ENCODE measurements at regions not wholly inside any gene's neighbourhood (a gene's known extent, or its start where the extent isn't known, plus 50 kb on each side); places are given as distances from the start of the nearest gene placed in this dataset.
"Not testable (repeated sequence)": the region's sequence is repeated elsewhere in the genome, so short reads cannot be mapped to it uniquely, and the experiment has no call there.

DNA sequence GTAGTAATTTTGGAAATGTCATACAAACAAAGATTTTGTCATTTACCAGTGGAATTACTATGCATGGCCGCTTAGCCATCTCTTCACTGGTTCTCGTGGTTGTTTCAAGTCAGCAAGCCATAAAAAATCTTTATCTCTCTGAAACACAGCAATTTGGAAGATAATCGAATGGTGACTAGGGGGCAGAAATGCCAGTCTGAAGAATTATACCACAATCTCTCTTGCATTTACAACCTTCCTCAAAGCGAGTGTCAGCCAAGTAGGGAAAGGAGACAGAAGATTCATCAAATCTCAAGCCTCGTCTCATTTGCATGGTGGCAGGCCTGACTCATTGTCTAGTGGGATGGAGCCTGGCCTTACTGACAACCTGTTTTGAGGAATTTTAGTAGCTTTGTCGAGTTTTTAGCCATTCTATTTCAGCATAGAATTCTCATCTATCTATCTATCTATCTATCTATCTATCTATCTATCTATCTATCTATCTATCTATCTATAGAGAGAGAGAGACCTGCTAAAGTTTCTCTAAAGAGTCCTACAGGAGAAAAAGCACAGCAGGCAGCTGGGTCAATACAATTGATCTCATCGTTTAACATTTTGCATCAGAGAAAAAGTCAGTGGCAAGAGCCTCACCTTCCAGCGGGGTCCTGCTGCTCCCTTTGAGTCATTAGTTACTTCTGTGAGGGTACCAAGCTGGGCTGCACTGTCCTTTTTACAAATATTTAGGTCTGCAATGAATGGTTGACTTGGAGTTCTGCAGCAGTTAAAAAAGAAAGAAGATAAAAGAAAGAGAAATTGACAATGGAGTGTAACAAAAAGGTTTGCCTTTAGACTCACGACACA lies 572.8 kb downstream of the TFAP2A start:
- DNase-seq (ENCODE audit: low read depth in 4 of 4, low spot score in 1 of 4) = no peak

DNA sequence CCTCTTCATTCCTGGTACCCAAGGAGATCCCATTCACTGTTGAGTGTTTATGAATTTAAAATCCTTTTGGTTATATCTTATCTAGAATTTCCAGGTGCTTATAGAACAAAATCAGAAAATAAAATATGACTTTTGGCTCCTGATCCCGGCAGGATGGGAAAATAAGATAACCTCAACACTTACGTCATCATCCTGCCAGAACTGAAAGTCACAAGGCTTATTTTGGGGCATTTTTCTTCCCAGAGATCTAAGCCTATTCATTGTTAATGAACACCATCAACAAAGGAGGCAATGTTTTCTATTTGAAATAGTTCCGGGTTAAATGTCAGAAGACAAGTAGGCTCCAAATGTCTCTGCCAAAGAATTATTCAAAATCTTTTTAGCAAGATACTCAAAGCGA lies 580.6 kb downstream of the TFAP2A start:
- no peak for DNase-seq (ENCODE audit: low read depth in 4 of 4, low spot score in 1 of 4)

DNA sequence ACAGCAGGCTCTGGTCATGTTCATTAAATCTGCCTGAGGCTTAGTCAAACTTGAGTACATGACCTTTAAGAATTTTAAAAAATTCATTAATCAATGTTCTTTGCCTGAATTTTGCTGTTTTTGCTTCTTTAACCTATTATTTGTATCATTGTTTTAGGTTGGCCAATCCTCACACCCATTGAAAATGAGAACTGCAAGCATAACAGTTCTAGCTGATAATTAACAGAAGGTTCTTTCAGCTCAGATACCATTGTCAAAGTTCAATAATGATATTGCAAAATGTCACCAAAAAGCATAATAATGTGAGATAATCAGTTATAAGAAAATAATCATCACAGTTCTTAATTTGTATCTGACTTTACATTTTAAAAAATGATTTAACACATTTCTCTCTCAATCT lies 583.1 kb downstream of the TFAP2A start:
- no peak for DNase-seq (ENCODE audit: low read depth in 4 of 4, low spot score in 1 of 4)

DNA sequence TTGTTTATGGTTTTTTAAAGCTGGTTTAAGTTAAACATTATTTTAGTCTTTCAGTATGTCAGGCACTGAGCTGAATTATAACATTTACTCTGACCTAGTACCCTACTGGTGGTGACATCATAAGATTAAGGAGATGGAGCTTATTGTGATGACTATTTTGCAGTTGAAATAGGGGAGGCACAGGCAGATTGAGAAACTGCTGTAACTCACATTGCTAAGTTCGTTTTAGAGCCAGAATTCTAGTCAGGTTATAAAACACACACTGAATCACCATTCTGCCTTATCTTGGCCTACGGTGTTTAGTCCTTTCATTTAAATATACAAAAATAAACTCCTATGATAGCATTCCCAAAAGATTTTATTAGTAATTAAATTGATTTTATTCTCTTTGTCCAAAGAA lies 584.1 kb downstream of the TFAP2A start:
- no peak for DNase-seq (ENCODE audit: low read depth in 4 of 4, low spot score in 1 of 4)

DNA sequence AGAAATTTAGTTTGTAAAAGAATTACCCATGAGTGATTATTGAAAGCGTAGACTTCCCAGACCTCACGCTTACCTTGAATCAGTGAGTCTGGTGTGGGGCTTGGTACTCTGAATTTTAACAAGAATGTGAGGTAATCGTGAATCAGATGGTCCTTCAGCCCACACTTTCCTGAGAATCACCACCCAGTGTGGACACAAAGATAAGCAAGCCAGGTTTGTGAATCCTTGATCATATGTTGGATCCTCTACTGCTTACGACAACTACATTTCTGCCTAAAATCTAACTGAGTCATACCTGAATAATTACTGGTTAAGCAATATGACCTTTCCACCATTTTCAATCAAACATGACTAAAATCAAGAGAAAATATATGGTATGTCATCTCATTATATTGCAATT lies 589.3 kb downstream of the TFAP2A start:
- DNase-seq (ENCODE audit: low read depth in 4 of 4, low spot score in 1 of 4) = no peak

DNA sequence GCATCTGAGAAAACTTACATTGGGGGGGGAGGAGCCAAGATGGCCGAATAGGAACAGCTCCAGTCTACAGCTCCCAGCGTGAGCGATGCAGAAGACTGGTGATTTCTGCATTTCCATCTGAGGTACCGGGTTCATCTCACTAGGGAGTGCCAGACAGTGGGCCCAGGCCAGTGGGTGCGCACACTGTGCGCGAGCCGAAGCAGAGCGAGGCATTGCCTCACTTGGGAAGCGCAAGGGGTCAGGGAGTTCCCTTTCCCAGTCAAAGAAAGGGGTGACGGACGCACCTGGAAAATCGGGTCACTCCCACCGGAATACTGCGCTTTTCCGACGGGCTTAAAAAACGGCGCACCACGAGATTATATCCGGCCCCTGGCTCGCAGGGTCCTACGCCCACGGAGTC lies 604.1 kb downstream of the TFAP2A start:
- not testable (repeated sequence) for DNase-seq (ENCODE audit: low read depth in 4 of 4, low spot score in 1 of 4)

DNA sequence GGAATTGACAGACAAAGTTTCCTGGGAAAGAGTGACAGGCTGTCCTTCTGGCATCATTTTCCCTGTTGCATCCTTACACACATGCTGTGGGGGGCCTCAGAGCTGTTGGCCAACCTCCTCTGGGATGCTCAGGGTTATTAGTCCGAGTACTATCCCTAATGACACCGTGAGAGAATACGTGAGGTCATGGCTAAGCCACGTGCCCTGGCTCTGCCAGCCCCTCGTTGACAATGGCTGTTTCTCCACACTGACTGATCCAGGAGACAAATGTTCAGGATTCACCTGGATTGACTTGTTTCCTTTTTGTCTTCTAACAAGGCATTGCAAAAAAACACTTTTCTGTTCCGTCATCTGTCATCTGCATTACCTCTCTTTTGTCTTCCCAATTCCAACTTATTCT lies 604.6 kb downstream of the TFAP2A start:
- DNase-seq (ENCODE audit: low read depth in 4 of 4, low spot score in 1 of 4) = no peak

DNA sequence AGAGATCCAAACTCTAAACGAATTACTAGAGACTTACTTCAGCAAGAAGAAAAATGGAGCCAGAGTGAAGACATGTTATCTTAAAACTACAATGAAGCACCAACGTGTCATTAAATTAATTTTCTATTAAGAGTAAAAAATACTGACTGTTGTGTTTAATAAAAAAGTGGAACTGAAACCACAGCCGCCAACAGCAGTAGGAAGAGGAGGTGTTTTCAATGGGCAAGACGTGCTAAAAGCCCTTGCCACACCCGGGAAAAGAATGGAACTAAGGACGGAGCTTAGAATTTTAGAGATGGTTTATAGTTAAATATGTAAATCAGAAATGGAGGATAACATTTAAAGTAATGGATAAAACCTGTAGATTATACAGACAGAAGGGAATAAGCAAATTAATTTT lies 608.7 kb downstream of the TFAP2A start:
- DNase-seq (ENCODE audit: low read depth in 4 of 4, low spot score in 1 of 4) = no peak

DNA sequence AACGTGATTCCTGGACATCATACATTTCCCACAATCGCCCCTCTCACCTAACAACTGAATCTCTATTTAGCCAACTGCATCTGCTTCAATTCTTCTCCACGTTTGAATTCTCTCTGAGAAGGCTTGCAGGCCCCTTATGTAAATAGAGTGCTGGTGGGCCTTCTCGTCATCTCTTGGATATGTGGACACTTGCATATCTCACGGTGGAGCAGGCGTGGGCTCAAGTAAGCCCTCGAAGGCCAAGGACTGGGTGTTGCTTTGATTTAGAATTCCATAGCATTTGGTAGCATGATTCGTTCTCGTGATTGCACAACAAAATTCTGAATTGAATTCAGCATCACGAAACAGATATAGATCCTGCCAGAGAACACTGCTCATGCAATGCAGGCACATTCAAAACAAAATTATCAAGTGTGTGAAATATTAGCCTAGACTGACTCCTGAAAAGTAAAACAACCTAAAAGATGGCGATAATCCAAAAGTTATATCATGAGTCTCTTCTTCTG lies 613.6 kb downstream of the TFAP2A start:
- DNase-seq (ENCODE audit: low read depth in 4 of 4, low spot score in 1 of 4) = no peak

DNA sequence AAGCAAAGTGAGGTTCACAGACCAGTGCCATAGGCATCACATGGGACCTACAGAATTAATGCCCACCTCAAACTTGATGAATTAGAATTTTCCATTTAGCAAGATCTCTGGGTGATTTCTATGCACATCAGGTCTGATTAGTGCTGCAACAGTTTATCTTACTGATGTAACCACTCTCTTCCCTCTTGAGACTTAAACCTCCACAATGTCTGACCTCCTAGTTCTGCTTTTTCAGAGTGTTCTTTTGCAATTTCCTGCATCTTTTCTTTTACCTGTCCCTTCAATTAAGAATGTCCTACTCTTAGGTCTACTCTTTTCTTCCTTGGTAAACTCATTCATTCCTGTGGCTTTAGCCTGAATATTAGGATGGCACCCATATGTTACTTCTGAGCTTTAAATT lies 615.3 kb downstream of the TFAP2A start:
- DNase-seq (ENCODE audit: low read depth in 4 of 4, low spot score in 1 of 4) = no peak

DNA sequence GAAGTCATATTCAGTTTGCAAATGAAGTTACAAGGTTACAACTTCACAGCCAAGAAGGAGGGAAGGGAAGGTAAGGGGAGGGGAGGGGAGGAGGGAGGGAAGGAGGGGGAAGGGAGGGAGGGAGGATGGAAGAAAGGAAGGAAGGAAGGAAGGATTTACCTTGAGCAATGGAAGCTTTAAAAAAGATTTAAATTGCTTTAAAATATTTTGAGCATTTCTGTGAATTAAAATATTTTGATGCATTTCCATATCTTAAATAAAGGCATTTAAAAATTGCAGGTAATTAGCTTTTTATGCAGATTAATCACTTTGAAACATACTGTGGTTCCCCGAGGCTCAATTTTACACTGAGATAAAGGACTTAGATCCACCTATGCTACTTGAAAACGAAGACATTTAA lies 618.0 kb downstream of the TFAP2A start:
- DNase-seq (ENCODE audit: low read depth in 4 of 4, low spot score in 1 of 4) = no peak

DNA sequence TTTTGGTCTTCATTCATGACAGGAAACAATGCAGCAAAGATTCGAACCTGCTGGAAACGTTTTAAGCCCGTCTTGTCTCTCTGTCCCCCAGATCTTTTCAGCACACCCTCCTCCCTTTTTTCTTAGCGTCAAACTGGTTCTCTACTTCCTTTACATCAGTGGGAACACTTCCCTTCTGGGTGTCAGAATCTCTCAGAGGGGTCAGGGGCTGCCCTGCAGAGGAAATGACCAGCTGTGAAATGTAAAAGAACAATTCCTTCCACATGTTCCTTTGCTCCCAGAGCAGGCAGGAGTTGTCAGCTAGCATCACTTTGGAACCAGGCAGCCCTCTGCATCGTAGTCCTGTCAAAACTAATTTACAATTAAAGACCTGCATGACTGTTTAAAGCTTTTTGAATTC lies 619.0 kb downstream of the TFAP2A start:
- DNase-seq (ENCODE audit: low read depth in 4 of 4, low spot score in 1 of 4) = no peak

DNA sequence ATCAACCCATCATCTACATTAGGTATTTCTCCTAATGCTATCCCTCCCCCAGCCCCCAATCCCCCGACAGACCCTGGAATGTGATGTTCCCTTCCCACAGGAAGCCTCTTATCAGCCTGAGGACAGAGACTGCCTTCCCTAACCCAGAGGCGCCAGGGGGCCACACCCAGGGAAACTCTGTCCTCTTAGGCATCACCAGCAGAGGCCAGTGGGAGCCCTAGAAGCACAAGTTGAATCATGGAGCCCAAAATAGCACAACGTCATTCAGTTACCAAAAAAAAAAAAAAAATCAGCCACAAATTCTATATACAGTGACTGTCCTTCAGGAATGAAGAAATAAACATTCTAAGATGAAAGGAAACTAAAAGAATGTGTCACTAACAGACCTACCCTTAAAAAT lies 625.7 kb downstream of the TFAP2A start:
- DNase-seq (ENCODE audit: low read depth in 4 of 4, low spot score in 1 of 4) = no peak

DNA sequence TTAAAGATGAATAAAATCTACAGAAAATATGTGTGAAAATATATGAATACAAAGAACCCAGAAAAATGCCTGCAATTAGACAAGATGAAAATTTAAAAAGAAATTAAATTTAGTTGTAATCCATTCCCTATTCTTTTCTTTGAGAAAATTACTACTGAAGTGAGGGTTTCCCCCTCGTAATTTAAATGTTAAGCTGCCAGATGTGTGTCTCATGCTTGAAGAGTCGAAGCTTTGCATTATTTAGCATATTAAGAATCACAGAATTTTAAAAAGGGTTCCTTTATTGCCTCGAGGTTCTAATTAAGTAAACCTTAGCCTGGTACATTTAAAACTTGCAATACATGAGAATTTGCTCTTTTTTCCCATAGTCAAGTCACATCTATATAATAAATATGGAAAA lies 630.1 kb downstream of the TFAP2A start:
- no peak for DNase-seq (ENCODE audit: low read depth in 4 of 4, low spot score in 1 of 4)

DNA sequence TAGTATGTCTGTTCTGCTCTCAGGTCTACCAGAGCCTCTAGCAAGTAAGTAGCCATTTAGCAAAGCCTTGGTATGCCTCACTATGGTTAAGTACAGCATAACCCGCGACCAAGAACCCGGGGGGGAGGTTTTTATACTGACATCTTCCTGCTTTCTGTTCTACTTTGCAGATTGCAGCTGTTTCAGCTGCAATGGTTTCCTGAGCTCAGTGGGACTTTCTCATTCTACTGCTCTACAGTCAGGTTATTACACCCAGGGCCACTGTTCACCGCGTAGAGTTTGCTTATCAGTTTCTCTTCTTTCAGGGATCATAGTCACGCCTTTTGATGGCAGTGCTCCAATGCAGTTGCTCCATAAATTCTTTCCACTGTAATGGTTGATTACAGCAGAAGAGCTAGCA lies 631.3 kb downstream of the TFAP2A start:
- DNase-seq (ENCODE audit: low read depth in 4 of 4, low spot score in 1 of 4) = no peak

DNA sequence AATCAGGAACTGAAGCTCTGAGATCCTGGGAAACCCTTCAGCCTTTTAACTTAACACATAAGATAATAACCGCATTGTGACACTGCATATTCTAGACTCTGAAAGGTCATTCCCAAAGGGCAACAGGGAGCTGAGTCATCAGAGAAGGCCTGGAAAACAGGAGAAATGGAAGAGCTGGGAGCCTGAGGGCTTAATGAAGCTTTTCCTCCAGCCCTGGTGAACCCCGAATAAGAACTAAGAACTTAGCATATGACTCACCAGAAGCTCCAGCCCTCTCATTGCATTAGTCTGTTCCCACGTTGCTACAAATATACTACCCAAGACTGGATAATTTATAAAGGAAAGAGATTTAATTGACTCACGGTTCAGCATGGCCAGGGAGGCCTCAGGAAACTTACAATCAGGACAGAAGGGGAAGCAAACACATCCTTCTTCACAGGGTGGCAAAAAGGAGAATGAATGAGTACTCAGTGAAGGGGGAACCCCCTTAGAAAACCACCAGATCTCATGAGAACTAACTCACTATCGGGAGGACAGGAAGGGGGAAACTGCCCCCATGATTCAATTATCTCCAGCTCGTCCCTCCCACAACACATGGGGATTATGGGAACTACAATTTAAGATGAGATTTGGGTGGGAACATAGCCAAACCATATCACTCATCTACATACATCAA lies 648.5 kb downstream of the TFAP2A start:
- DNase-seq (ENCODE audit: low read depth in 4 of 4, low spot score in 1 of 4) = no peak

DNA sequence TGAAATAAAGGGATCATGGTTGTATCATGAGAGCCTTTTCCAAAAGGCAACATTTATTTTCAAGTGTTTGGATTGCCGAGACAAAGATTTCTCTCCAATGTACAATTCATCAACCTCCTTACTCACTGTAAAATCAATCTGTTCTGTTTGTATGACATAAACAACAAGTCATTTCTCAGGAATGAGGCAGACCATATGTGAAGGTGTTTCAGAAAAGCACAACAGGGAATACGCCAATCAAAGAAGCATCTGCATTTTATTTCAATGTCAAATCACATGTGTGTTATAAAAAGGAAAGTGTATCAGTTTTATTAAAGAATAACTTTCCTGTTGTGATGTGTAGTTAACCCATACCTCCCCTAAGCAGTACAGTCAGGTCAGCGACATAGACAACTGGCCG lies 653.7 kb downstream of the TFAP2A start:
- no peak for DNase-seq (ENCODE audit: low read depth in 4 of 4, low spot score in 1 of 4)

DNA sequence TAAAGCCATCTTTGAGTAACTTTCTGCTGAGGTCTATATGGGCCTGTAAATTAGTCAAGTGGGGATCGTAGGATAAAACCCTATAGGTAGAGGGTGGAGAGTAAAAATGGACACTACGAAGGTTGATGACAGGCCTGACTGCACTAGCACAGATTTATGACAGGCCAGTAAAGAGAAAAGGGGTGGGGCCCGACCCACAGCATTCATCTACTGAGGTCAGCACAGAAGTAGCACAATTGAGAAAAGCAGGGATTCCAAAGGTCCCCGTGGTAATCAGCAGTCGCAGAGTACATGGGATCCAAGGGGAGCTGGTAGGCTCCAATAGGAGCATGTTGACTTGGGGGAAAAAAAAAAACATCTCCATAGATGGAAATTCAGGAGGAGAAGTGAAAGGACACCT lies 660.4 kb downstream of the TFAP2A start:
- no peak for DNase-seq (ENCODE audit: low read depth in 4 of 4, low spot score in 1 of 4)

DNA sequence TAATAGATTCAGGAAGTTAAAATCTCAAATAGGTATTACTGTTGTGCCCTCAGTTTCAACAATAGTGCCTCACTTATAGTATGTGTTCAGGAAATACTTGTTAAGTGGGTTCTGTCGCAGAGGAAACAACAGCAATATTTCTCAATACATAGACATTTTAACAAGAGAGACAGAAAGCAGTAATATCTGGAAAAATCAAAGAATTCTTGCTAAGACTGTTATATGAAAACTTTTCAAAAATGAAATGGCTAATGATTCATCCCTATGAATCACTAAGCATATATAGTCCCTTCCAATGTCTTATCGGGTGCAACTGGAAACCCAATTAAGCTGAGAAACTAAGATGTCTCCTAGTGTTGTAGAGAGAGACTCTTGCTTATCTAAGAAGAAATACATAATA lies 668.9 kb downstream of the TFAP2A start:
- no peak for DNase-seq (ENCODE audit: low read depth in 4 of 4, low spot score in 1 of 4)

DNA sequence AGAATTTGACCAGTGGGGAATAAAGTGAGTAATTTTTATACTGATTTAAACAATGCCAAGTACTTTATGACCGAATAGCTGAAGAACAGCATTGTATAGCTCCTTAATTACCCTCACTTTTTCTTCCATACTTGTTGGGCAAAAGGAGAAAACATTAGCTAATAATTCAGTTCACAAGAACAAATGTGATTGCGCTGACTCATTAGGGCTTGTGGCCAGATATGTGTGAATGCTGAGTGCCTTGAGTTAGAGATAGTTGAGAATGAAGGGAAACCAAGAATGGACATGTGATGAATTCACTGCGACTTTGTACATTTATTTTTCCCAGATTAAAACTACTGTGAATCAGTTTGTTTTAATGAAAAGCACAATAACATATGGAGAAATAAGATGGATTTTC lies 669.4 kb downstream of the TFAP2A start:
- no peak for DNase-seq (ENCODE audit: low read depth in 4 of 4, low spot score in 1 of 4)

DNA sequence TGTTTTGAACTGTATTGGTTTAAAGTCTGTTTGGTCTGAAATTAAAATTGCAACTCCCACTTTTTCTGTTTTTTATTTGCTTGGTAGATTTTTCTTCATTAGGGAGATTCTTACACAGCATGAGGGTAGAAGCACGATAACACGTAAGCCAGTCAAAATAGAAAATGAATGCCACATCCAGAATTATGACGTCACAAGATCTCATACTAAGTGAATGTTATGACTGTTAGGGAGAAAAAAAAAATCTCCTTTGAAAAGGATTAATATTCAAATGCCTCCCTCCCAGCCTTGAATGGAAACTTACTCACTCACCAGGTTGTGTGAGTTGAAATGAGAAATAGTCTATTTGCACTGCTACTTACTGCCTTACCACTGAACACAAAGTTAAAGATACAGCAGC lies 670.8 kb downstream of the TFAP2A start:
- no peak for DNase-seq (ENCODE audit: low read depth in 4 of 4, low spot score in 1 of 4)

DNA sequence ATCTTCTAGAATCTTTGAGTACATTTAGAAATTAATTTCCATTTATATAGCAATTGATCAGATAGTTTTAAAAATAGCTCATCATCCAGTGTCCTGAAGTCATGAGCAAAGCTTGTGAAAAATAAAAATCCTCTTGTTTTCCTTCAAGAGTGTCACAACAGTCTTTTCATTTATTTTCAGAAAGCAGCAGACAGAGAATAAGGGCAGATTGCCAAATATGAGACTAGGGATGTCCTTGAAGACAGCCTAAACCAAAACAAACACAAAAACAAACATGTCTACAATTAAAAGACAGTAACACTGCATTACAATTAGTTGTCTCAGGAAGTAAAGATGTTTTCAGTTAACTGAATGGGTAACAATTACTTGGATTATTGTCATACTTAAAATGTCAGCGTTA lies 682.8 kb downstream of the TFAP2A start:
- DNase-seq (ENCODE audit: low read depth in 4 of 4, low spot score in 1 of 4) = no peak

DNA sequence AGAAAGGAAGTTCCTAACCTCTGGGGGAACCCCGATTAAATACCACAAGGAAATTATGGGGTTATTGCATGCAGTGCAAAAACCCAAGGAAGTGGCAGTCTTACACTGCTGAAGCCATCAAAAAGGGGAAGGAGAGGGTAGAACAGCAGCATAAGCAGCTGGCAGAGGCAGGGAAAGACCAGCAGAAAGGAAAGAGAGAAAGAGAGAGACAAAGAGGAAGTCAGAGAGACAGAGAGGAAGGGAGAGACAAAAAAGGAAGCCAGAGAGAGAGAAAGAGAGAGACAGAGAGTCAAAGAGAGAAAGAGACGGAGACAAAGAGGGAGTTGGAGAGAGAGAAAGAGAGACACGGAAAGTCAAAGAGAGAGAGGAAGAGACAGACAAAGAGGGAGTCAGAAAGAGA lies 689.1 kb downstream of the TFAP2A start:
- DNase-seq (ENCODE audit: low read depth in 4 of 4, low spot score in 1 of 4) = not testable (repeated sequence)

All from stimulated activated CD4-positive, alpha-beta T cell treated with anti-CD3 and anti-CD28 coated beads, Interleukin-1b, Interleukin-23, amount 100 ng/mL, for 24 hours (primary cell).